ENCODE measurements at regions not wholly inside any gene's neighbourhood (a gene's known extent, or its start where the extent isn't known, plus 50 kb on each side); places are given as distances from the start of the nearest gene placed in this dataset.

GRCh38 chrX:115895678-115896329 lies 274.7 kb upstream of the AGTR2 start:
- H3K27ac ChIP-seq: no peak overlapping the region
- no peaks in the 10 kb centered on the region for H3K9me3 ChIP-seq
- intact Hi-C loops (cut with DNase I): no loop called here
- no peaks in the 10 kb centered on the region for H3K36me3 ChIP-seq (replicated peaks in 1 of 2; ENCODE audit: insufficient read depth in 1 of 2, low read depth in 2 of 2)
- H3K27me3 ChIP-seq: no peaks in the 10 kb centered on the region
- TF ChIP-seq POLR2A (IDR thresholded peaks at IDR 0.05): no peak
- TF ChIP-seq, protein P1, sequence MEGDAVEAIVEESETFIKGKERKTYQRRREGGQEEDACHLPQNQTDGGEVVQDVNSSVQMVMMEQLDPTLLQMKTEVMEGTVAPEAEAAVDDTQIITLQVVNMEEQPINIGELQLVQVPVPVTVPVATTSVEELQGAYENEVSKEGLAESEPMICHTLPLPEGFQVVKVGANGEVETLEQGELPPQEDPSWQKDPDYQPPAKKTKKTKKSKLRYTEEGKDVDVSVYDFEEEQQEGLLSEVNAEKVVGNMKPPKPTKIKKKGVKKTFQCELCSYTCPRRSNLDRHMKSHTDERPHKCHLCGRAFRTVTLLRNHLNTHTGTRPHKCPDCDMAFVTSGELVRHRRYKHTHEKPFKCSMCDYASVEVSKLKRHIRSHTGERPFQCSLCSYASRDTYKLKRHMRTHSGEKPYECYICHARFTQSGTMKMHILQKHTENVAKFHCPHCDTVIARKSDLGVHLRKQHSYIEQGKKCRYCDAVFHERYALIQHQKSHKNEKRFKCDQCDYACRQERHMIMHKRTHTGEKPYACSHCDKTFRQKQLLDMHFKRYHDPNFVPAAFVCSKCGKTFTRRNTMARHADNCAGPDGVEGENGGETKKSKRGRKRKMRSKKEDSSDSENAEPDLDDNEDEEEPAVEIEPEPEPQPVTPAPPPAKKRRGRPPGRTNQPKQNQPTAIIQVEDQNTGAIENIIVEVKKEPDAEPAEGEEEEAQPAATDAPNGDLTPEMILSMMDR (IDR thresholded peaks at IDR 0.05): no peak
- DNase-seq: no peak
- no peak for ATAC-seq
- no peak overlapping the region for H3K4me3 ChIP-seq
- WGBS, 2 donors: 55 to 90% methylated on average over 1 to 2 of the region's 6 CpGs
- H3K4me1 ChIP-seq: peaks cover 10% of the 10 kb centered on the region

- peaks cover 10% of the 10 kb centered on the region for H3K4me1 ChIP-seq
- no peak for TF ChIP-seq POLR2A (IDR thresholded peaks at IDR 0.05)
- TF ChIP-seq, protein P1 (IDR thresholded peaks at IDR 0.05): no peak
- DNase-seq (no peak), ATAC-seq (no peak)
- no peak overlapping the region for H3K27ac ChIP-seq
- H3K27me3 ChIP-seq: no peaks in the 10 kb centered on the region
- H3K36me3 ChIP-seq (replicated peaks in 1 of 2; ENCODE audit: insufficient read depth in 1 of 2, low read depth in 2 of 2): no peaks in the 10 kb centered on the region
- intact Hi-C loops (cut with DNase I): no loop called here
- 89 to 100% methylated on average over 2 to 3 of the region's 5 CpGs for WGBS, 2 donors
- no peaks in the 10 kb centered on the region for H3K9me3 ChIP-seq
- H3K4me3 ChIP-seq: no peak overlapping the region
Observed at GRCh38 chrX:115896362-115896761, 274.2 kb upstream of the AGTR2 start.

DNA sequence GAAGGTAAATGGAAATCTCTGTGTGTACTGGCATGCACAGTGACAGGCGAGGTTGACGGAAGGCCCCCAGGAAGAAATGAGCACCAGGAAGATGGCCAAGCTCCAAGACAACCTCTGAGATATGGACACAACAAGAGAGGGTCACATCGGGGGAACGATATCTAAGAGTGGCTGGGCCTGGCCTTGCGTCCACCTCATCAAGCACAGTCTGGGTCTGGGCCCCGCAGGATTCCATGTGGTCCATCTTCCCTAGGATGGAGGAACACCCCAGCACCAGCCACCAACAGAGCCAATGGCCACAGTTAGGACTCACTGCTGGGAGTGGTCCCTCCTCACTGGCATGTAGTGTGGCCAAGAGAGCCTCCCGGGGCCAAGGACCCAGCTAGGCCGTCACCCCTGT lies 272.6 kb upstream of the AGTR2 start:
- intact Hi-C loops (cut with DNase I): no loop called here
- 56 to 90% methylated on average over 4 to 6 of the region's 8 CpGs for WGBS, 2 donors
- TF ChIP-seq, protein P1 (IDR thresholded peaks at IDR 0.05): no peak
- no peak for TF ChIP-seq POLR2A (IDR thresholded peaks at IDR 0.05)
- DNase-seq (no peak), ATAC-seq (no peak)
- Histone ChIP-seq H3K27ac (no peak overlapping the region), H3K36me3 (replicated peaks in 1 of 2; ENCODE audit: insufficient read depth in 1 of 2, low read depth in 2 of 2) (no peaks in the 10 kb centered on the region), H3K9me3 (no peaks in the 10 kb centered on the region), H3K27me3 (no peaks in the 10 kb centered on the region), H3K4me1 (peaks cover 10% of the 10 kb centered on the region), H3K4me3 (no peak overlapping the region)

GRCh38 chrX:115898382-115899001 lies 272.1 kb upstream of the AGTR2 start:
- ATAC-seq: peak; percentile 90
- Histone ChIP-seq H3K4me1 (peaks cover 5% of the 10 kb centered on the region), H3K27me3 (no peaks in the 10 kb centered on the region), H3K4me3 (no peak overlapping the region), H3K9me3 (no peaks in the 10 kb centered on the region), H3K27ac (no peak overlapping the region), H3K36me3 (replicated peaks in 1 of 2; ENCODE audit: insufficient read depth in 1 of 2, low read depth in 2 of 2) (no peaks in the 10 kb centered on the region)
- intact Hi-C loops (cut with DNase I): no loop called here
- peak in 3 of 4 donors; percentile 80 to 95 (median 85) for DNase-seq
- WGBS, 2 donors: 82 to 98% methylated on average over 2 to 6 of the region's 8 CpGs
- no peak for TF ChIP-seq POLR2A (IDR thresholded peaks at IDR 0.05)
- TF ChIP-seq, protein P1 (IDR thresholded peaks at IDR 0.05): peak in 5 of 7 experiments; percentile 14 to 94 (median 70)

DNA sequence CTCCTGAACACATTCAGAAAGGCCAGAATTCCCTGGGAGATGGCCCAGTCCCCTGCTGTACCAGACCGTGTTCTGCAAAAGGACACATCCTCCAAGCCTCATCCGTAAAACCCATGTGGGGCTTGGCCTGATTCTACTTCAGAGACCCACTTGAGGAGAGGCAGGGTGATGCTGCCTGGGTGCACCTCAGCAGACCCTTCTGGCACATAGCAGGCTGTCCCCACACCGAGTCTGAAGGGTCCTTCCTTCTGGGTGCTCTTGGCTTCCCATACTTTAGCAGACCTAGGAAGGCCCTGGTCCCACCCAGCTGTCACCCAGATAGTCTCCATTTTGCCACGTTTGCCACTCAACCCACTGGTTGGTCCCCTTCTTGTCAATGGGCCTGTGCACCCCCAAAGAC lies 270.1 kb upstream of the AGTR2 start:
- intact Hi-C loops (cut with DNase I): no loop called here

More for the DNA sequence above, 270.1 kb upstream of the AGTR2 start:
- Histone ChIP-seq H3K27ac (no peak overlapping the region), H3K4me3 (no peak overlapping the region), H3K4me1 (peaks cover 4% of the 10 kb centered on the region), H3K27me3 (no peaks in the 10 kb centered on the region), H3K9me3 (no peaks in the 10 kb centered on the region), H3K36me3 (replicated peaks in 1 of 2; ENCODE audit: insufficient read depth in 1 of 2, low read depth in 2 of 2) (no peaks in the 10 kb centered on the region)
- no peak for DNase-seq
- 84% methylated on average over 2 of the region's 4 CpGs; no CpG with 5 or more reads in 1 of the 2 donors for WGBS, 2 donors
- TF ChIP-seq, protein P1 (IDR thresholded peaks at IDR 0.05): no peak
- no peak for TF ChIP-seq POLR2A (IDR thresholded peaks at IDR 0.05)
- ATAC-seq: no peak
